B cell (primary cell): ENCODE measurements at regions not wholly inside any gene's neighbourhood (a gene's known extent, or its start where the extent isn't known, plus 50 kb on each side); places are given as distances from the start of the nearest gene placed in this dataset.

Experiments used
- EZH2 ChIP-seq: IDR thresholded peaks from 2 replicates; pipeline ENCODE4 v1.6.1; 2012; ENCODE audit warnings: borderline replicate concordance, low read depth, mild to moderate bottlenecking, moderate library complexity, low read length; ENCODE audit not compliant: insufficient read depth, poor library complexity, severe bottlenecking
- TF ChIP-seq, protein P1 (sequence below): fragments of 200-600 bp; IDR thresholded peaks from one replicate; pipeline ENCODE4 v1.8.0; 2022; ENCODE audit warnings: antibody characterized with exemption, mild to moderate bottlenecking

- TF ChIP-seq, protein P1, sequence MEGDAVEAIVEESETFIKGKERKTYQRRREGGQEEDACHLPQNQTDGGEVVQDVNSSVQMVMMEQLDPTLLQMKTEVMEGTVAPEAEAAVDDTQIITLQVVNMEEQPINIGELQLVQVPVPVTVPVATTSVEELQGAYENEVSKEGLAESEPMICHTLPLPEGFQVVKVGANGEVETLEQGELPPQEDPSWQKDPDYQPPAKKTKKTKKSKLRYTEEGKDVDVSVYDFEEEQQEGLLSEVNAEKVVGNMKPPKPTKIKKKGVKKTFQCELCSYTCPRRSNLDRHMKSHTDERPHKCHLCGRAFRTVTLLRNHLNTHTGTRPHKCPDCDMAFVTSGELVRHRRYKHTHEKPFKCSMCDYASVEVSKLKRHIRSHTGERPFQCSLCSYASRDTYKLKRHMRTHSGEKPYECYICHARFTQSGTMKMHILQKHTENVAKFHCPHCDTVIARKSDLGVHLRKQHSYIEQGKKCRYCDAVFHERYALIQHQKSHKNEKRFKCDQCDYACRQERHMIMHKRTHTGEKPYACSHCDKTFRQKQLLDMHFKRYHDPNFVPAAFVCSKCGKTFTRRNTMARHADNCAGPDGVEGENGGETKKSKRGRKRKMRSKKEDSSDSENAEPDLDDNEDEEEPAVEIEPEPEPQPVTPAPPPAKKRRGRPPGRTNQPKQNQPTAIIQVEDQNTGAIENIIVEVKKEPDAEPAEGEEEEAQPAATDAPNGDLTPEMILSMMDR: no peak
- TF ChIP-seq EZH2: no peak
These were observed 52.8 kb upstream of the AKIRIN2 start for GRCh38 chr6:87754828-87755227.
